ENCODE measurements at regions not wholly inside any gene's neighbourhood (a gene's known extent, or its start where the extent isn't known, plus 50 kb on each side); places are given as distances from the start of the nearest gene placed in this dataset.

GRCh38 chr15:93178371-93178770, 89.4 kb upstream of the RGMA start:
- Histone ChIP-seq H3K27me3 (ENCODE audit: control insufficient read depth, insufficient read depth, low read length) (no peaks in the 10 kb centered on the region), H3K9me3 (ENCODE audit: control insufficient read depth, insufficient read depth, low read length) (peaks cover 39% of the 10 kb centered on the region), H3K4me3 (ENCODE audit: low read depth, low read length) (no peak overlapping the region), H3K27ac (ENCODE audit: low read depth, low read length) (no peak overlapping the region)
- TF ChIP-seq CTCF (IDR thresholded peaks at IDR 0.05; ENCODE audit: low read depth, low read length): no peak
- ChIA-PET POLR2A (no interaction called here), CTCF (no interaction called here)
- no peak for DNase-seq (ENCODE audit: low read depth, low spot score)

GRCh38 chr15:93176065-93176464, 87.1 kb upstream of the RGMA start:
- no peak for TF ChIP-seq CTCF (IDR thresholded peaks at IDR 0.05; ENCODE audit: low read depth, low read length)
- Histone ChIP-seq H3K27ac (ENCODE audit: low read depth, low read length) (no peak overlapping the region), H3K4me3 (ENCODE audit: low read depth, low read length) (no peak overlapping the region), H3K27me3 (ENCODE audit: control insufficient read depth, insufficient read depth, low read length) (no peaks in the 10 kb centered on the region), H3K9me3 (ENCODE audit: control insufficient read depth, insufficient read depth, low read length) (peaks cover 39% of the 10 kb centered on the region)
- ChIA-PET POLR2A (no interaction called here), CTCF (no interaction called here)
- no peak for DNase-seq (ENCODE audit: low read depth, low spot score)

GRCh38 chr15:93174836-93175235, 85.8 kb upstream of the RGMA start:
- no peak for DNase-seq (ENCODE audit: low read depth, low spot score)
- H3K27me3 ChIP-seq (ENCODE audit: control insufficient read depth, insufficient read depth, low read length): no peaks in the 10 kb centered on the region
- no peak for TF ChIP-seq CTCF (IDR thresholded peaks at IDR 0.05; ENCODE audit: low read depth, low read length)
- no peak overlapping the region for H3K4me3 ChIP-seq (ENCODE audit: low read depth, low read length)
- CTCF ChIA-PET: no interaction called here
- no peak overlapping the region for H3K27ac ChIP-seq (ENCODE audit: low read depth, low read length)
- peaks cover 30% of the 10 kb centered on the region for H3K9me3 ChIP-seq (ENCODE audit: control insufficient read depth, insufficient read depth, low read length)
- POLR2A ChIA-PET: no interaction called here

- no peaks in the 10 kb centered on the region for H3K27me3 ChIP-seq (ENCODE audit: control insufficient read depth, insufficient read depth, low read length)
- CTCF ChIA-PET: no interaction called here
- no peak for DNase-seq (ENCODE audit: low read depth, low spot score)
- peaks cover 18% of the 10 kb centered on the region for H3K9me3 ChIP-seq (ENCODE audit: control insufficient read depth, insufficient read depth, low read length)
- no peak for TF ChIP-seq CTCF (IDR thresholded peaks at IDR 0.05; ENCODE audit: low read depth, low read length)
- no peak overlapping the region for H3K27ac ChIP-seq (ENCODE audit: low read depth, low read length)
- no peak overlapping the region for H3K4me3 ChIP-seq (ENCODE audit: low read depth, low read length)
- POLR2A ChIA-PET: no interaction called here
Measured at GRCh38 chr15:93173369-93173768, 84.4 kb upstream of the RGMA start.

GRCh38 chr15:93171476-93171875, 82.5 kb upstream of the RGMA start:
- no peak for DNase-seq (ENCODE audit: low read depth, low spot score)

More at GRCh38 chr15:93171476-93171875, 82.5 kb upstream of the RGMA start:
- ChIA-PET POLR2A (no interaction called here), CTCF (interaction anchor here (0.6 kb wide), 1 partner anchor 94 kb away, joined by 4 read pairs; no protein-coding TSS in a partner anchor)
- H3K9me3 ChIP-seq (ENCODE audit: control insufficient read depth, insufficient read depth, low read length): peaks cover 23% of the 10 kb centered on the region
- TF ChIP-seq CTCF (IDR thresholded peaks at IDR 0.05; ENCODE audit: low read depth, low read length): no peak
- H3K27ac ChIP-seq (ENCODE audit: low read depth, low read length): no peak overlapping the region
- no peaks in the 10 kb centered on the region for H3K27me3 ChIP-seq (ENCODE audit: control insufficient read depth, insufficient read depth, low read length)
- no peak overlapping the region for H3K4me3 ChIP-seq (ENCODE audit: low read depth, low read length)

Measured in AG04450 (cell line).